ENCODE measurements at regions not wholly inside any gene's neighbourhood (a gene's known extent, or its start where the extent isn't known, plus 50 kb on each side); places are given as distances from the start of the nearest gene placed in this dataset.

DNA sequence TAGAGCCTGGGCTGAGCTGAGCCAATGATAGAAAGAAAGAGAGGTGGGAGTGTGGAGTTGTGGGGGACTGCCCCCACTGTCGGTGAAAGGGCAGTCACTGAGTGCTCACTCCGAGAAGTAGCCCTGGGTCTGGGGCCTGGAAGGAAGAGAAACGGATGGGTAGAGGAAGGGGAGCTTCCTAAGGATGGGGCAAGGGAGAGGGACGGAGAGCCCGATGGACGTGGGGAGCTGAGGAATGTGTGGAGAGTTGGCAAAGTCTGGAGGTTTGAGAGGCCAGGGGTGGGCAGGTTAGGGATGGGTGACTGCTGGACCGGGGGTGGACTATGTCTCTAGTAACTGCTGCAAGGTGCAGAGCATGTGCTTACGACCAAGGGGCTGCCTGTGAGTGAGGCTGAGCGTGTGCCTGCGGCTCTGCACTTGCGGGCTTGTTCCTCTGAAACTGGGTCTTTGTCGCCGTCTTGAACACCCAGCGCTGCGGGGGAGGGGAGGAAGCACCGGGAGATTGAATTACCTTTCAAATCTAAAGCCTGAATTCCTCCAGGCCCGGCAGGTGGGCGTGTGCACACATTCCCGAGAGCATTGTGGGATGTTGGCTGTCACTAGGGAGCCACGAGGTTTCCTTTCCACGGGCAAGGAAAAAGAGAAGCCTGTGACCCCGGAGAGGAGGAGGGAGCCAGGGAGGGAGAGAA is 76.4 kb upstream of the ARAP3 start:
- Histone ChIP-seq H3K4me1 (ENCODE audit: control insufficient read depth in 2 of 2, insufficient read depth in 1 of 2, low read depth in 1 of 2, low read length in 2 of 2) (peaks cover 9 to 26% of the 10 kb centered on the region in 2 donors), H2AFZ (ENCODE audit: low read length) (peak overlapping the region; percentile 72), H4K8ac (ENCODE audit: low read depth, low read length) (no peak overlapping the region), H3K4me3 (ENCODE audit: low read length in 2 of 2) (no peak overlapping the region), H4K91ac (ENCODE audit: low read depth, low read length, poor library complexity) (peak overlapping the region; percentile 24), H2BK5ac (ENCODE audit: low read length) (peak overlapping the region; percentile 85), H3K36me3 (replicated peaks in 1 of 2; ENCODE audit: control insufficient read depth in 2 of 2, insufficient read depth in 2 of 2, low read length in 2 of 2) (no peaks in the 10 kb centered on the region), H3K79me1 (ENCODE audit: low read depth, low read length) (no peaks in the 10 kb centered on the region), H3K23ac (ENCODE audit: low read depth, low read length, poor library complexity) (peak overlapping the region; percentile 3), H3K27me3 (ENCODE audit: control insufficient read depth in 3 of 3, insufficient read depth in 3 of 3, low read depth in 1 of 3, low read length in 3 of 3) (peaks cover 0 to 26% (median 6%) of the 10 kb centered on the region in 3 experiments), H3K14ac (ENCODE audit: low read length) (peak overlapping the region; percentile 39), H2AK5ac (ENCODE audit: low read depth, low read length) (peak overlapping the region; percentile 22), H3K9ac (ENCODE audit: low read depth, low read length, poor library complexity) (peak overlapping the region; percentile 4), H2BK12ac (ENCODE audit: low read length) (peak overlapping the region; percentile 86), H3K9me3 (replicated peaks in 1 of 2; ENCODE audit: control insufficient read depth in 2 of 2, insufficient read depth in 1 of 2, low read depth in 1 of 2, low read length in 2 of 2) (peaks cover 0 to 2% of the 10 kb centered on the region in 2 donors), H3K4me2 (ENCODE audit: insufficient read depth, low read length, poor library complexity, severe bottlenecking) (peak overlapping the region; percentile 52), H3K4ac (ENCODE audit: low read length) (peak overlapping the region; percentile 40), H3K18ac (ENCODE audit: low read length) (peak overlapping the region; percentile 90), H2BK15ac (ENCODE audit: low read length) (peak overlapping the region; percentile 53), H3K27ac (replicated peaks; ENCODE audit: low read length) (peak overlapping the region; percentile 75), H2BK120ac (ENCODE audit: low read depth, low read length) (peak overlapping the region; percentile 33)
- DNase-seq (ENCODE audit: low spot score): peak; percentile 47
- no CpG with 5 or more reads among the region's 22 CpGs for WGBS, 2 donors (ENCODE audit: extremely low coverage in 2 of 2, insufficient read length in 2 of 2, insufficient replicate concordance in 1 of 2)

DNA sequence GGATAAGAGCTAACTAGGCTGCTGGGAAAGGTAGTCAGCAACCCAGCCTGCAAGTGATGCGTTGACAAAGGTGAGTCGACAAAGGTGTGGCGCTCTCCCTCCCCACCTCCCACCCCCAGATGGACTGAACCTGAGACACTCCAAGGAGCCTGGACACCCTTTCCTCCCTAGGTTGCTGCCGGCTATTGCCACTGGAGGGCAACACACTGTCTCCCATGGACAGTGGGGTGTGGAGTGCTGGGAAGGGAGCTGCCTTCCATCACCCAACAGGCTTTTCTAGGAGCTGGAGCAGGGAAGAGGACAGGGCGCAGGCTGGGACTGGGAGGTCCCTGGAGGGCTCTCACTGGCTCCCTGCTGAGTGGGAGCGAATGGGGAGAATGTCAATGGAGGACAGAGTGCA is 75.4 kb upstream of the ARAP3 start:
- no peak overlapping the region for H3K4ac ChIP-seq (ENCODE audit: low read length)
- peaks cover 4 to 34% (median 17%) of the 10 kb centered on the region in 3 experiments for H3K27me3 ChIP-seq (ENCODE audit: control insufficient read depth in 3 of 3, insufficient read depth in 3 of 3, low read depth in 1 of 3, low read length in 3 of 3)
- no peak for DNase-seq (ENCODE audit: low spot score)
- no peak overlapping the region for H4K8ac ChIP-seq (ENCODE audit: low read depth, low read length)
- peak overlapping the region; percentile 24 for H4K91ac ChIP-seq (ENCODE audit: low read depth, low read length, poor library complexity)
- H3K18ac ChIP-seq (ENCODE audit: low read length): peak overlapping the region; percentile 44
- no peak overlapping the region for H3K27ac ChIP-seq (replicated peaks; ENCODE audit: low read length)
- no peak overlapping the region for H3K4me2 ChIP-seq (ENCODE audit: insufficient read depth, low read length, poor library complexity, severe bottlenecking)
- H3K79me1 ChIP-seq (ENCODE audit: low read depth, low read length): no peaks in the 10 kb centered on the region
- WGBS, 2 donors (ENCODE audit: extremely low coverage in 2 of 2, insufficient read length in 2 of 2, insufficient replicate concordance in 1 of 2): no CpG with 5 or more reads among the region's 6 CpGs
- no peak overlapping the region for H2BK12ac ChIP-seq (ENCODE audit: low read length)
- peaks cover 9 to 26% of the 10 kb centered on the region in 2 donors for H3K4me1 ChIP-seq (ENCODE audit: control insufficient read depth in 2 of 2, insufficient read depth in 1 of 2, low read depth in 1 of 2, low read length in 2 of 2)
- H2AK5ac ChIP-seq (ENCODE audit: low read depth, low read length): no peak overlapping the region
- no peak overlapping the region for H3K14ac ChIP-seq (ENCODE audit: low read length)
- H3K9ac ChIP-seq (ENCODE audit: low read depth, low read length, poor library complexity): no peak overlapping the region
- no peak overlapping the region for H2BK5ac ChIP-seq (ENCODE audit: low read length)
- no peaks in the 10 kb centered on the region for H3K36me3 ChIP-seq (replicated peaks in 1 of 2; ENCODE audit: control insufficient read depth in 2 of 2, insufficient read depth in 2 of 2, low read length in 2 of 2)
- H3K23ac ChIP-seq (ENCODE audit: low read depth, low read length, poor library complexity): peak overlapping the region; percentile 3
- H3K4me3 ChIP-seq (ENCODE audit: low read length in 2 of 2): no peak overlapping the region
- H3K9me3 ChIP-seq (replicated peaks in 1 of 2; ENCODE audit: control insufficient read depth in 2 of 2, insufficient read depth in 1 of 2, low read depth in 1 of 2, low read length in 2 of 2): peaks cover 0 to 2% of the 10 kb centered on the region in 2 donors
- no peak overlapping the region for H2BK15ac ChIP-seq (ENCODE audit: low read length)
- H2BK120ac ChIP-seq (ENCODE audit: low read depth, low read length): peak overlapping the region; percentile 33
- H2AFZ ChIP-seq (ENCODE audit: low read length): no peak overlapping the region

DNA sequence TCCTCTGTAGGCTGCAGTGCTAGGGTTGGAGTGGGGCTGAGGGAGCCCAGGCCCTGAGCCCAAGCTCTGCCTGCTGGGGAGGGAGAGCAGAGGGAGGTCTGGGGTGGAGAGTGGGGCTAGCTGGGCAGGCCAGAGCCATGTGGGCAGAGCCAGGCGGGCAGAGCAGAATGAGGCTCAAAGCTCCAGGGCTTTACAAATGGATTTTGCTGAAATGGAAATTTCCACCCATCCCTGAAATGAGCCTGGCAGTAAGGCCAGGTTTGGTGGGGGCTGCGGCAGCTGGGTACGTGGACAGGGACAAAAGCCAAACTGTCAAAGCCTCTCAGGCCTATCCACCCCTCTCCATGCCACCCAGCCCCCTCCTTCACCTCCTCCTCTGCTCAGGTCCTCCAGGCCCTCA is 74.2 kb upstream of the ARAP3 start:
- no peak overlapping the region for H2BK12ac ChIP-seq (ENCODE audit: low read length)
- no peak overlapping the region for H2AFZ ChIP-seq (ENCODE audit: low read length)
- H3K4ac ChIP-seq (ENCODE audit: low read length): no peak overlapping the region
- no peak overlapping the region for H3K18ac ChIP-seq (ENCODE audit: low read length)
- H3K23ac ChIP-seq (ENCODE audit: low read depth, low read length, poor library complexity): no peak overlapping the region
- H3K14ac ChIP-seq (ENCODE audit: low read length): no peak overlapping the region
- H3K4me2 ChIP-seq (ENCODE audit: insufficient read depth, low read length, poor library complexity, severe bottlenecking): no peak overlapping the region
- H3K4me3 ChIP-seq (ENCODE audit: low read length in 2 of 2): no peak overlapping the region
- H3K9ac ChIP-seq (ENCODE audit: low read depth, low read length, poor library complexity): no peak overlapping the region
- H3K27me3 ChIP-seq (ENCODE audit: control insufficient read depth in 3 of 3, insufficient read depth in 3 of 3, low read depth in 1 of 3, low read length in 3 of 3): peaks cover 4 to 40% (median 22%) of the 10 kb centered on the region in 3 experiments
- peaks cover 9 to 26% of the 10 kb centered on the region in 2 donors for H3K4me1 ChIP-seq (ENCODE audit: control insufficient read depth in 2 of 2, insufficient read depth in 1 of 2, low read depth in 1 of 2, low read length in 2 of 2)
- no peak overlapping the region for H3K27ac ChIP-seq (replicated peaks; ENCODE audit: low read length)
- no peak overlapping the region for H2BK120ac ChIP-seq (ENCODE audit: low read depth, low read length)
- H3K79me1 ChIP-seq (ENCODE audit: low read depth, low read length): no peaks in the 10 kb centered on the region
- no peak overlapping the region for H2BK15ac ChIP-seq (ENCODE audit: low read length)
- no peak overlapping the region for H4K91ac ChIP-seq (ENCODE audit: low read depth, low read length, poor library complexity)
- H2BK5ac ChIP-seq (ENCODE audit: low read length): no peak overlapping the region
- no peaks in the 10 kb centered on the region for H3K9me3 ChIP-seq (replicated peaks in 1 of 2; ENCODE audit: control insufficient read depth in 2 of 2, insufficient read depth in 1 of 2, low read depth in 1 of 2, low read length in 2 of 2)
- no peaks in the 10 kb centered on the region for H3K36me3 ChIP-seq (replicated peaks in 1 of 2; ENCODE audit: control insufficient read depth in 2 of 2, insufficient read depth in 2 of 2, low read length in 2 of 2)
- no peak overlapping the region for H2AK5ac ChIP-seq (ENCODE audit: low read depth, low read length)
- H4K8ac ChIP-seq (ENCODE audit: low read depth, low read length): no peak overlapping the region
- no CpG with 5 or more reads among the region's 3 CpGs for WGBS, 2 donors (ENCODE audit: extremely low coverage in 2 of 2, insufficient read length in 2 of 2, insufficient replicate concordance in 1 of 2)
- no peak for DNase-seq (ENCODE audit: low spot score)

DNA sequence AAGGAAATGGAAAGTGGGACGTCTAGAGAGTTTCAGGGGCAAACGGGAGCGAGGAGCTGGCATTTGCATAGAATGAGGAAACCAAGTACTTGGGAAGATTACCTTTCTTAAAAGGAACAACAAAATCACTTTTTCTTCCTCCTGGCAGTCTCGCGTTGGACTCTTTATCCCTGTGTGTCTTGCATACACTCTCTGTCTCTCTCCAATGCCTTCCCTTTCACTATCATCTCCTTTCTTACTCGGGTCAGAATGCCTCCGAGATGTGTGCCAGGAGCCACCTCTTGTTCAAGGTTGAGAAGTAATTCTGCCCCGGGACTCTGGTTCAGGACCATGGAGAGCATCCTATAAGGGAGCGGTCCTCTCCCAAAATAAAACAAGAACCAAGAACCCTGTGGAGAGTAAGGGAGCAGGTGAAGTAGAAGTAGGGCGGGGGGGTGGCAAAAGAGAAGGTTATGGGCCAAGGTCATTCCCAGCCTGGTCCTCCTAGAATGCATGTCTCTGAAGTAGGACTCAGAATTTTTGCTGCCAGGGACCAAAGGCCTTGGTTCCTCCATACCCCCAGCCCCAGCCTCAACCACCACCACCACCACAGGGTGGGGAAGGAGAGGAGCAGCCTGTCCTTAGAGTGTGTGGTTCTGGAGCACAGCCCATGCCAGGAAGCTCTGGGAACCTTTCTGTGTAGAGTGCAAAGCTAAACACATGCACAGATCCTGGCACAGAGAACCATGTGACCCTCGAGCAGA is 72.1 kb upstream of the ARAP3 start:
- Histone ChIP-seq H3K9ac (ENCODE audit: low read depth, low read length, poor library complexity) (no peak overlapping the region), H3K18ac (ENCODE audit: low read length) (no peak overlapping the region), H2BK5ac (ENCODE audit: low read length) (no peak overlapping the region), H3K9me3 (replicated peaks in 1 of 2; ENCODE audit: control insufficient read depth in 2 of 2, insufficient read depth in 1 of 2, low read depth in 1 of 2, low read length in 2 of 2) (no peaks in the 10 kb centered on the region), H3K14ac (ENCODE audit: low read length) (no peak overlapping the region), H4K8ac (ENCODE audit: low read depth, low read length) (no peak overlapping the region), H2BK15ac (ENCODE audit: low read length) (no peak overlapping the region), H3K79me1 (ENCODE audit: low read depth, low read length) (no peaks in the 10 kb centered on the region), H3K4me2 (ENCODE audit: insufficient read depth, low read length, poor library complexity, severe bottlenecking) (no peak overlapping the region), H3K4me1 (ENCODE audit: control insufficient read depth in 2 of 2, insufficient read depth in 1 of 2, low read depth in 1 of 2, low read length in 2 of 2) (peaks cover 9 to 15% of the 10 kb centered on the region in 2 donors), H3K23ac (ENCODE audit: low read depth, low read length, poor library complexity) (no peak overlapping the region), H4K91ac (ENCODE audit: low read depth, low read length, poor library complexity) (no peak overlapping the region), H3K36me3 (replicated peaks in 1 of 2; ENCODE audit: control insufficient read depth in 2 of 2, insufficient read depth in 2 of 2, low read length in 2 of 2) (no peaks in the 10 kb centered on the region), H3K4ac (ENCODE audit: low read length) (no peak overlapping the region), H3K27me3 (ENCODE audit: control insufficient read depth in 3 of 3, insufficient read depth in 3 of 3, low read depth in 1 of 3, low read length in 3 of 3) (peaks cover 4 to 46% (median 22%) of the 10 kb centered on the region in 3 experiments), H2AK5ac (ENCODE audit: low read depth, low read length) (no peak overlapping the region), H2BK12ac (ENCODE audit: low read length) (no peak overlapping the region), H2AFZ (ENCODE audit: low read length) (no peak overlapping the region), H3K4me3 (ENCODE audit: low read length in 2 of 2) (no peak overlapping the region), H3K27ac (replicated peaks; ENCODE audit: low read length) (no peak overlapping the region), H2BK120ac (ENCODE audit: low read depth, low read length) (no peak overlapping the region)
- DNase-seq (ENCODE audit: low spot score): peak; percentile 75
- no CpG with 5 or more reads among the region's 11 CpGs for WGBS, 2 donors (ENCODE audit: extremely low coverage in 2 of 2, insufficient read length in 2 of 2, insufficient replicate concordance in 1 of 2)
